HFF-Myc (cell line): ENCODE measurements at regions not wholly inside any gene's neighbourhood (a gene's known extent, or its start where the extent isn't known, plus 50 kb on each side); places are given as distances from the start of the nearest gene placed in this dataset.

Experiments
- DNase-seq: peaks from one replicate; pipeline ENCODE4 v3.0.0-alpha.2; 2011; ENCODE audit warnings: low read depth; ENCODE audit errors: extremely low read depth
- H3K4me3 ChIP-seq: replicated peaks from 2 replicates; pipeline ENCODE4 v1.5.1; 2011; ENCODE audit warnings: low read depth, mild to moderate bottlenecking, control low read depth, low read length
- TF ChIP-seq, protein P1 (sequence below): IDR thresholded peaks from 2 replicates; pipeline ENCODE4 v1.5.1; 2012; ENCODE audit warnings: mild to moderate bottlenecking, low read depth, low read length, control low read depth; ENCODE audit errors: missing control alignments

DNA sequence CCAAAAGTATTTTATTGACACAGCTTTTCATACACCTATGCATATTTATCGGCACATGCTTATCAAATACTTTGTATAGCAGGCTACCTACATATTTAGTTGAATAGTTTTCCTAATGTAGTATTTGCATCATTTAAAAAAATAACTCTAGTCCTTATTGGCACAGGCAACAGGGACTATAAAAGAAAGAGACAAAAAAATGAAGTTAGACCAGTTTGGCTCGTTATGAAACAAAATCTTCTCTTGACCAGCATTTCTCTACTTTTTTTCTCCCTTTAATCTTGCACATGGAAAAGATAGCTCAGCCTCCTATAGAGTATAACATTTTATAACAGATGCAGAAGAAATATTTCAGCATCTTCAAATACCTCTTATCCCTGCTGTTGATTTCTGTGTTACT, 794.8 kb upstream of the MIR17HG start:
- TF ChIP-seq, protein P1, sequence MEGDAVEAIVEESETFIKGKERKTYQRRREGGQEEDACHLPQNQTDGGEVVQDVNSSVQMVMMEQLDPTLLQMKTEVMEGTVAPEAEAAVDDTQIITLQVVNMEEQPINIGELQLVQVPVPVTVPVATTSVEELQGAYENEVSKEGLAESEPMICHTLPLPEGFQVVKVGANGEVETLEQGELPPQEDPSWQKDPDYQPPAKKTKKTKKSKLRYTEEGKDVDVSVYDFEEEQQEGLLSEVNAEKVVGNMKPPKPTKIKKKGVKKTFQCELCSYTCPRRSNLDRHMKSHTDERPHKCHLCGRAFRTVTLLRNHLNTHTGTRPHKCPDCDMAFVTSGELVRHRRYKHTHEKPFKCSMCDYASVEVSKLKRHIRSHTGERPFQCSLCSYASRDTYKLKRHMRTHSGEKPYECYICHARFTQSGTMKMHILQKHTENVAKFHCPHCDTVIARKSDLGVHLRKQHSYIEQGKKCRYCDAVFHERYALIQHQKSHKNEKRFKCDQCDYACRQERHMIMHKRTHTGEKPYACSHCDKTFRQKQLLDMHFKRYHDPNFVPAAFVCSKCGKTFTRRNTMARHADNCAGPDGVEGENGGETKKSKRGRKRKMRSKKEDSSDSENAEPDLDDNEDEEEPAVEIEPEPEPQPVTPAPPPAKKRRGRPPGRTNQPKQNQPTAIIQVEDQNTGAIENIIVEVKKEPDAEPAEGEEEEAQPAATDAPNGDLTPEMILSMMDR: no peak
- no peak for DNase-seq
- no peak overlapping the region for H3K4me3 ChIP-seq

DNA sequence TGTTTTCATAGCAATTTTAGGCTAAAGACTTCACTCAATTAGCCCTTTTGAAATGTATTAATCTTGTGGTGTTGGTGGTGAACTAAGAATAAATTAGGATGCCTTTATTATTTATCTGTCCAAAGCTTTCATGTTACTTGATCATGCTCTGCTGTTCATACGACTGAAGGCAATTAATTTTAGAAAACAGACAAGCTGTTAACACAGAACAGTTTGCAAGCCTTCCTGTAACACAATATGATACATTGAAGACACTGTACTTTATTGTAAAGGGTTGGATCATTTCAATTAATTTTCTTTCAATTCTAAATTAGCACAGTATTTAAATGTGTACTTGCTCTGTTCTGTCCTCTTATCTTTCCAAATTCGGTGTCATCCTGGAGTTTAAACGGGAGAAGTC, 794.3 kb upstream of the MIR17HG start:
- DNase-seq: no peak
- H3K4me3 ChIP-seq: no peak overlapping the region
- TF ChIP-seq, protein P1: no peak

DNA sequence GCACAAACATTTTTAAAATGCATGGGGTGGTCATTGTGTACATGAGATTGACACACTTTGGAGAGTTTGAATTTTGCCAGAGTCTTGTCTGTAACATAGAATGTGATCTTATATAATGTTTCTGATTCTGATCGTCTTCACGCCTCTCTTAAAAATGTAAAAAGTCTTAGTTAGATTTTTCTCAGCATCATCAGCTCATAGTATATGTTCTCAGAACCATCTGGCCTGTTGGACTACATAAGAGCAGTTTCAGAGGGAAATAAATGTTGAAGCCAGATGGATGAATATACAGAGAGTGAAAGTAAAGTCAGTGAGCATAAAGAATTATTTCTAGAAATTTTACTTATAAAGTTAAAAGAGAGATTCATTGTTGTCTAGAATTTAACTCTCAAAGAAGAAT, 789.9 kb upstream of the MIR17HG start:
- no peak for DNase-seq
- H3K4me3 ChIP-seq: no peak overlapping the region
- TF ChIP-seq, protein P1: no peak

DNA sequence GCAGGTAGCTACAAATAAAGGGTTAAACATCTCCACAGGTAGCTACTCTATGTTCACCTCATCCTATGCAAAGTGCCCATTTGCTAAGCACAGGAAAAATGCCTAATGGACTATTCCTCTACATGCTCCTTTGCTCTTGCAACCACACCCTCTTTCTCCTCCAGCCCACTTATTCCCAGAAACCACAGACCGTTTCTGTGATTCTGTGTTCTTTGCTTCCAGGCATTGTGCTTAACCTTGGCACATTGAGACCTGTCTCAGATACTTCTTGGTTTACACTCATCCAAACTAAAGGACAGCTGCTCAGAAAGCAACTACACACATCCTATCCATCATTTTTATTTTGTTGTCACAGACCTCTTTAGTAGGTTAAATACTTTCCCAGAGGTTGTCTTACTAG, 785.0 kb upstream of the MIR17HG start:
- H3K4me3 ChIP-seq: no peak overlapping the region
- TF ChIP-seq, protein P1: no peak
- DNase-seq: no peak

DNA sequence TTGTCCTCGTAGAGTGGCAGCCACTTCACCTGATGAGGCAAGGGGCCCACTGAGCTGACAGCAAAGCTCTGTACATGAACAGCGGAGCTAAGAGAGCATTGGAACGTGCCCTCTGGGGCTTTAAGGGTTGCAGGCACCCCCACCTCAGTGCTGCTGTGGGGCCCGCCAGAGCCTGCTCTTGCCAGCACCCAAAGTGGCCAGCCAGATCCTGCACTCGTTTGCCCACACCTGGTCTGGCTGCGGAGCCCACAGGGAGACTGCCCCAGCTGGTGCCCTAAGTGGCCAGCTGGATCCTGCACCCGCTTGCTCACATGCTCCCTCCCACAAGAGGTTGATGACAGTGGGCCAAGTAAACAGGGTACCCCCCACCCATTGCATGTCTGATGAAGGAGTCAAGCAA, 783.4 kb upstream of the MIR17HG start:
- DNase-seq: no peak

DNA sequence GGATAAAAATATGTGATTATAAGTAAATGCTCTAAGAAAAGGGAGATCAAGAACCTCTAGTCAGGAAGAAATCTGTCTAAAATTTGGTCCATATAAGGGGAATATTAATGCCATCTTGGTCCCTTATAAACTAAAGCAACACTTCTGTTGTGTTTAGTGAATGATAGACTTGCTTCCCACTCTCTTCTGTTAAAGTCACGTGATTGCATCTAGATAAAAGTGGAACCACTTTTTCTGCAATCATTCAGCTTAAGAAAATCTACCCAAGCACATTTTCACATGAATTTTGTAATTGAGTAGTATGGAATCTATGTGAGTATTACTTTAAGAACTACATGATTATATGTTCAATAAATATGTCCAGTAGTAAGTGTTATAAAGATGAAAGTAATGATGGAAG, 782.9 kb upstream of the MIR17HG start:
- DNase-seq: no peak
- TF ChIP-seq, protein P1: no peak
- no peak overlapping the region for H3K4me3 ChIP-seq

More for the DNA sequence above, 783.4 kb upstream of the MIR17HG start:
- TF ChIP-seq, protein P1: no peak
- no peak overlapping the region for H3K4me3 ChIP-seq

DNA sequence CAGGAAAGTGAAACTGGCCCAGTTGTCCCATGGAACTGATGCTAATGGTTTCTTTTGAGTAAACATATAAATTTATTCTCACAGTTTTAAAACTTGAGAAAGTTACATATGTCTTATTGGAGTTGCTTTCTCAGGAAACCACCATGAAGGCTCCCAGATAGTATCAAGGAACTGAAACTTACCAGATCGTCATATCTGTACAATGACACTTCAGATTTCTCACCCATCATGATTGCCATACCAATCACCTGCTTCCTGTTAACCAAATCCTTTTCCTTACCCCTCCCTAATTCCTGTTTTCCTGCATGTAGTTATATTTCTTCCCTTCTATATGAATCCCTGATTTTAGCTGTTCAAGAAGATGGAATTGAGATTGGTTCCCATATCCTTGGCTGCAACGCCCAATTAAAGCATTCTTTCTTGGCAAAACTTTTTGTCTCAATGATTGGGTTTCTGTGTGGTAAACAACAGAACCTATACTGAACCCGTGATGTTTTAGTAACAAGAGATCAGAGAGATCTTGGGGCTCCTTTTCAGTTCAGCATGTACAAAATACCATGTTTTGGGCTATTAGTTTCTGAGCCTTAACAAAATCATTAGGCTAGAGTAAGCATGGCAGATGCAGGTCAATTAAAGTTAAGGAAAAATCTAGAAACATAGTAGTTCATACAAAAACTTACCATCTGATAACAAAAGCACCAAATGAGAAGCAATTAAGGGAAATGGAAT, 781.3 kb upstream of the MIR17HG start:
- no peak for DNase-seq
- TF ChIP-seq, protein P1: no peak
- no peak overlapping the region for H3K4me3 ChIP-seq
